HFF-Myc (cell line): ENCODE measurements at regions not wholly inside any gene's neighbourhood (a gene's known extent, or its start where the extent isn't known, plus 50 kb on each side); places are given as distances from the start of the nearest gene placed in this dataset.
A peak's percentile ranks its signal among the peaks of the same experiment; 100 is the strongest.

Source experiments
- DNase-seq: peaks from one replicate; pipeline ENCODE4 v3.0.0-alpha.2; 2011; ENCODE audit warnings: low read depth; ENCODE audit errors: extremely low read depth
- H3K4me3 ChIP-seq: replicated peaks from 2 replicates; pipeline ENCODE4 v1.5.1; 2011; ENCODE audit warnings: low read depth, mild to moderate bottlenecking, control low read depth, low read length
- TF ChIP-seq, protein P1 (sequence below): IDR thresholded peaks from 2 replicates; pipeline ENCODE4 v1.5.1; 2012; ENCODE audit warnings: mild to moderate bottlenecking, low read depth, low read length, control low read depth; ENCODE audit errors: missing control alignments

DNA sequence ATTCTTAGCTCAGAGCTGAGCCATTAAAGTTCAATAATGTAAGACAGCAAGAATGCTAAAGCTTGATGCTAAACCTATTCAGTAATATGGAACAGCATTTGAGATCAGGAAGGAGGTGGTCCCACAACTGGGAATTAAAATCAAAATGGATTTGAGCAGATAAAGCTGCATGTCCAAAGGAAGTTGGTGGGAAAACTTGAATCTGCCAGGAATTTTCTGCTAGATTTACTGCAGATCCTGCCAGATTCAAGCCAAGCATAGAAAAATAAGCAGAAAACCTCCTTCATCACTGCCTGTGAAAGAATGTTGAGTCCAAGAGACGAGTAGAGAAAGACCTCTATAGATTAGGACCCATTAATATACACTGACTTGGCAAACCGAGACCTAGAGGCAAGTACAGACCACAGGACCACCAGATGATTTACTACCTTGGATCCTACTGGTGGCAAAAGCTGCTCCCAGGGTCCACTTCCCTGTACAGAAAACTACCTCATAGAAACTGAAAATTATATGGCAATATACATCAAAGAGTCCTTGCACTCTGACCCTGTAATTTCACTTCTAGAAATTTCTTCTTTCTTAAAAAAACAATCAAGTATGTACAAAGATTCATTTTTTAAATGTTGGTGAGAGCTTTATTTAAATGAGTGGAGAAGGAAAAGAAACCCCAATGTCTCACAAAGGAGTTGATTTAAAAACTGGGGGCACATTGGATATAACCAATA is 263.2 kb downstream of the DAD1 start:
- no peak overlapping the region for H3K4me3 ChIP-seq
- TF ChIP-seq, protein P1, sequence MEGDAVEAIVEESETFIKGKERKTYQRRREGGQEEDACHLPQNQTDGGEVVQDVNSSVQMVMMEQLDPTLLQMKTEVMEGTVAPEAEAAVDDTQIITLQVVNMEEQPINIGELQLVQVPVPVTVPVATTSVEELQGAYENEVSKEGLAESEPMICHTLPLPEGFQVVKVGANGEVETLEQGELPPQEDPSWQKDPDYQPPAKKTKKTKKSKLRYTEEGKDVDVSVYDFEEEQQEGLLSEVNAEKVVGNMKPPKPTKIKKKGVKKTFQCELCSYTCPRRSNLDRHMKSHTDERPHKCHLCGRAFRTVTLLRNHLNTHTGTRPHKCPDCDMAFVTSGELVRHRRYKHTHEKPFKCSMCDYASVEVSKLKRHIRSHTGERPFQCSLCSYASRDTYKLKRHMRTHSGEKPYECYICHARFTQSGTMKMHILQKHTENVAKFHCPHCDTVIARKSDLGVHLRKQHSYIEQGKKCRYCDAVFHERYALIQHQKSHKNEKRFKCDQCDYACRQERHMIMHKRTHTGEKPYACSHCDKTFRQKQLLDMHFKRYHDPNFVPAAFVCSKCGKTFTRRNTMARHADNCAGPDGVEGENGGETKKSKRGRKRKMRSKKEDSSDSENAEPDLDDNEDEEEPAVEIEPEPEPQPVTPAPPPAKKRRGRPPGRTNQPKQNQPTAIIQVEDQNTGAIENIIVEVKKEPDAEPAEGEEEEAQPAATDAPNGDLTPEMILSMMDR: no peak
- DNase-seq: no peak

DNA sequence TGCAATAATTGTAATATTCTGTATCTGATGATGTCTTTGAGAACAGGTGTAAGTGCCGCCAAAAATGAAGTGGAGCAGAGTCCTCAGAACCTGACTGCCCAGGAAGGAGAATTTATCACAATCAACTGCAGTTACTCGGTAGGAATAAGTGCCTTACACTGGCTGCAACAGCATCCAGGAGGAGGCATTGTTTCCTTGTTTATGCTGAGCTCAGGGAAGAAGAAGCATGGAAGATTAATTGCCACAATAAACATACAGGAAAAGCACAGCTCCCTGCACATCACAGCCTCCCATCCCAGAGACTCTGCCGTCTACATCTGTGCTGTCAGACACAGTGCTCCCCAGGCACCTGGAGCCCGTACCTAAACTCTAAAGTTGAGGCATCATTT is 268.7 kb downstream of the DAD1 start:
- TF ChIP-seq, protein P1: no peak
- no peak for DNase-seq
- H3K4me3 ChIP-seq: no peak overlapping the region

DNA sequence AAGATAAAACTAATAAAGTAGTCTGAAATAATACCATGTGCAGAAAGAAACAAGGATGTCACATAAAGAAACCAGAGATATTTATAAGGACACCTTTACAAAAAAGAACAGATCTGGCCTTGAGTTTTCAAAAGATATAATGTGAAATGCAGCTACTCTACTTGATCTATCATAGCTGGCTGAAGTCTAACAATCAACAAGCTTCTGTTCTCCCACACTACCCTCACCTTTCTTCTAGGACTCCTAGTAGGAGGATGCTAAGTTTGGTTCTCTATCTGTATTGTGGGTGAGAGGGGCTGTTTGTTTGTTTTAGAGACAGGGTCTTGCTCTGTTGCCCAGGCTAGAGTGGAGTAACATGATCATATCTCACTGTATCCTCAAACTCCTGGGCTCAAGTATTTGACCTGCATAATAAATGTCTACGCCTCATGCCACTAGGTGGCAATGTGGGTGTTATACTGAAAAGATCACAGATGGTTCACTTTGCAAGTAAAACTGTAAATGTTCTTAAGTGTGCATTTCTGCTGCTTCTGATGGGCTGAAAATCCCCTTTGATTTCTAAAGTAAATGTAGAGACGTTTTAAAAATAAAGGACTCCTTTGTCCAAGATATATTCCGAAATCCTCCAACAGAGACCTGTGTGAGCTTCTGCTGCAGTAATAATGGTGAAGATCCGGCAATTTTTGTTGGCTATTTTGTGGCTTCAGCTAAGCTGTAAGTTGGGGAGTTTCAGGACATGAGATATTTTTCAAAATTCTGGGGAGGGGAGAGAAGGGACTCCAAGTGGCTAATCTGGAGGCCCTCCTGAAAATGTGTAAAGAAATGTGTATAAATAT is 269.3 kb downstream of the DAD1 start:
- H3K4me3 ChIP-seq: no peak overlapping the region
- DNase-seq: peak; percentile 15
- TF ChIP-seq, protein P1: peak; percentile 59

DNA sequence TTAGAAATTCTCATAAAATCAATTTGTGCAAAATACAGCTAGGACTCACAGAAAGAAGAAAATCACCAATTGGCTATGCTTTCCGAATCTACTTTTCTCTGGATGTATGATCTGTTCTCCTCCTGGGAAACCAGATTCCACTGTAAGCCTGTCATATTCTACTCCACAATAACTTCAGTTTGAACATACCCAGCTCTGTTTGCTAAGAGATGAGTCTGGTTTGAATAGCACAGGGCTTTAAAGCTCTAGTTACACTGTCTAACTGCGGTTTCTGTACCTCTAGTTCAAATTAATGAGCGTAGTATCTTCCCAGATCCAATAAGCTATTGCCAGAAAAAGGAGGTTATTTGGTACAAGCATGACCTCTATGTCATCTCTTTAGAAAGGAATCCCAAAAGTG is 270.1 kb downstream of the DAD1 start:
- TF ChIP-seq, protein P1: no peak
- no peak overlapping the region for H3K4me3 ChIP-seq
- DNase-seq: no peak

DNA sequence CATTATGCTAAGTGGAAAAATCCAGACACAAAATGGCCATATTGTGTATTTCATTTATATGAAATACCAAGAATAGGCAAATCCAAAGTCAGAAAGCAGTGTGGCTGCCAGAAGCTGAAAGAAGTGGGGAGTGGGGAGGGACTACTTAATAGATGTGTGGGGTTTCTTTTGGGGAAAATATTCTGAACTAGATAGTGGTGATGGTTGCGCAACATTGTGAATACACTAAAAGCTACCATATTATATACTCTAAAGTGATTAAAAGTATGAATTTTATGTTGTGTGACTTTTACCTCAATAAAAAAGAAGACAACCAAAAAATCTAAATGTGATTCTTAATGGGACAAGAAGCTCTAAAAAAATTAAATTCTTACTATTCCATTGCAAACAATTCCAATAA is 272.6 kb downstream of the DAD1 start:
- no peak for DNase-seq
- H3K4me3 ChIP-seq: no peak overlapping the region
- TF ChIP-seq, protein P1: no peak

- no peak overlapping the region for H3K4me3 ChIP-seq
- no peak for DNase-seq
- TF ChIP-seq, protein P1: no peak
These were observed 273.7 kb downstream of the DAD1 start for GRCh38 chr14:22315336-22315735.
